SU-DHL-6 (cell line): ENCODE measurements at regions not wholly inside any gene's neighbourhood (a gene's known extent, or its start where the extent isn't known, plus 50 kb on each side); places are given as distances from the start of the nearest gene placed in this dataset.

ENCODE experiments used
- CTCF ChIP-seq: fragments of 200-600 bp; sonication (generic); IDR thresholded peaks from one replicate; pipeline ENCODE4 v1.5.1; 2017; ENCODE audit warnings: antibody characterized with exemption, mild to moderate bottlenecking, low read length, moderate library complexity; ENCODE audit not compliant: insufficient read depth, poor library complexity, severe bottlenecking
- EZH2phosphoT487 ChIP-seq: fragments of 200-600 bp; sonication (generic), shearing (Covaris generic); conservative IDR thresholded peaks from 2 replicates; pipeline ENCODE4 v1.6.1; 2018; ENCODE audit warnings: mild to moderate bottlenecking, antibody characterized with exemption, low read length, moderate library complexity, mixed read lengths

GRCh38 chr4:163878336-163879121, 384.0 kb downstream of the TMA16 start:
- TF ChIP-seq CTCF (no peak), EZH2phosphoT487 (no peak)
